ENCODE measurements at regions not wholly inside any gene's neighbourhood (a gene's known extent, or its start where the extent isn't known, plus 50 kb on each side); places are given as distances from the start of the nearest gene placed in this dataset.

GRCh38 chr4:140247237-140247636 lies 93.3 kb upstream of the MAML3 start:
- TF ChIP-seq CTCF (IDR thresholded peaks at IDR 0.05) (no peak), POLR2A (IDR thresholded peaks at IDR 0.05) (no peak), EP300 (IDR thresholded peaks at IDR 0.05) (no peak)
